ENCODE measurements at regions not wholly inside any gene's neighbourhood (a gene's known extent, or its start where the extent isn't known, plus 50 kb on each side); places are given as distances from the start of the nearest gene placed in this dataset.

DNA sequence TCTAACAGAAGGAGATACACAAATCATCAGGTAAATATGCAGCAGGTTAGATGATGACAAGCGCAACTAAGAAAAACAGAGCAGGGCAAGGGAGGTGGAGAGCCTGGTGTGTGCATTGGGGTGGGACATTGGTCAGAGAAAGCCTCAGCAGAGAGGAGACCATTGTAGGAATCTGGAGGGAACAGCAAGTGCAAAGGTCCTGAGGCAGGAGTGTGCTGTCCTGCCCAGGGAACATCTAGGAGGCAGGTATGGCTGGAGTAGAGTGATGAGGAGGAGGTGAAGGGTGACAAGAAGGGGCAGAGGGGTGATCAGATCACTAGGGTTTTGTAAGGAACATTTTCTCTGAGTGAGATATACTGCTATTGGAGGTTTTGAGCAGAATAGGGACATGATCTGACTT, 90.1 kb downstream of the NCR2 start:
- H3K27me3 ChIP-seq (ENCODE audit: insufficient read depth, low read length) = 0 out of 2 replicates have a peak, but pooled peaks cover 8% of the 10 kb centered on the region
- no peak overlapping the region for H3K4me3 ChIP-seq (ENCODE audit: low read depth, low read length, poor library complexity, severe bottlenecking)
- no peaks in the 10 kb centered on the region for H3K9me3 ChIP-seq (ENCODE audit: low read length)
- H4K20me1 ChIP-seq (ENCODE audit: insufficient read depth, low read length) = no peaks in the 10 kb centered on the region
- no peak overlapping the region for H3K9ac ChIP-seq (ENCODE audit: low read length)
- no peaks in the 10 kb centered on the region for H3K4me1 ChIP-seq (ENCODE audit: insufficient read depth, low read length, severe bottlenecking)
- no peak overlapping the region for H3K27ac ChIP-seq (ENCODE audit: low read depth, low read length, poor library complexity, severe bottlenecking)
- H3F3A ChIP-seq (ENCODE audit: insufficient read depth, low read length) = no peaks in the 10 kb centered on the region
- TF ChIP-seq, protein P1, sequence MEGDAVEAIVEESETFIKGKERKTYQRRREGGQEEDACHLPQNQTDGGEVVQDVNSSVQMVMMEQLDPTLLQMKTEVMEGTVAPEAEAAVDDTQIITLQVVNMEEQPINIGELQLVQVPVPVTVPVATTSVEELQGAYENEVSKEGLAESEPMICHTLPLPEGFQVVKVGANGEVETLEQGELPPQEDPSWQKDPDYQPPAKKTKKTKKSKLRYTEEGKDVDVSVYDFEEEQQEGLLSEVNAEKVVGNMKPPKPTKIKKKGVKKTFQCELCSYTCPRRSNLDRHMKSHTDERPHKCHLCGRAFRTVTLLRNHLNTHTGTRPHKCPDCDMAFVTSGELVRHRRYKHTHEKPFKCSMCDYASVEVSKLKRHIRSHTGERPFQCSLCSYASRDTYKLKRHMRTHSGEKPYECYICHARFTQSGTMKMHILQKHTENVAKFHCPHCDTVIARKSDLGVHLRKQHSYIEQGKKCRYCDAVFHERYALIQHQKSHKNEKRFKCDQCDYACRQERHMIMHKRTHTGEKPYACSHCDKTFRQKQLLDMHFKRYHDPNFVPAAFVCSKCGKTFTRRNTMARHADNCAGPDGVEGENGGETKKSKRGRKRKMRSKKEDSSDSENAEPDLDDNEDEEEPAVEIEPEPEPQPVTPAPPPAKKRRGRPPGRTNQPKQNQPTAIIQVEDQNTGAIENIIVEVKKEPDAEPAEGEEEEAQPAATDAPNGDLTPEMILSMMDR (IDR thresholded peaks at IDR 0.05; ENCODE audit: low read length) = no peak
- no peak for TF ChIP-seq EZH2 (IDR thresholded peaks at IDR 0.05; ENCODE audit: borderline replicate concordance, low read length)
- H3K9me2 ChIP-seq (ENCODE audit: low read depth, low read length) = no peaks in the 10 kb centered on the region
- no peak overlapping the region for H2AFZ ChIP-seq (ENCODE audit: low read length)
- no peaks in the 10 kb centered on the region for H3K36me3 ChIP-seq (ENCODE audit: insufficient read depth, low read length)
- H3K79me2 ChIP-seq (ENCODE audit: insufficient read depth, low read length) = no peaks in the 10 kb centered on the region
- no peak overlapping the region for H3K4me2 ChIP-seq (ENCODE audit: low read length)

DNA sequence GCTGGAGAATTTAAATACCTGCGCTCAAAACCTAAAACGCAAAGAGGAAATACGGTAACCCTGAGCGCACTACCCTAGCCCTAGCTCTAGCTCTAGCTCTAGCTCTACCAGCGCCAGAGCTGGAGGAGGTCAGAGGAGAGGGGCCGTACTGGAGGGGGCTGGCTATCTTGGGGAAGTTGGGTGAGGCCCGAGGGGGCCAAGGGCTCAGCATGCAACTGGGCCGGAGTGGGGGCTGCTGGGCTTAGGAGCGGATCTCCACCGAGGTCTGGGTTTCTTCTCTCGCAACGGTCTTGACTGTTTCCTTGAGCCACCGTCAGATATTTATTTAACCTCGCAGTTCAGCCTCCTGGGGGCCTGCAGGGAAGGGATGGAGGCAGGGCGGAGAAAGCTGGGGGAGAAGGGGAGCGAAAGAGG, 91.0 kb downstream of the NCR2 start:
- Histone ChIP-seq H3F3A (ENCODE audit: insufficient read depth, low read length) (no peaks in the 10 kb centered on the region), H2AFZ (ENCODE audit: low read length) (no peak overlapping the region), H3K4me2 (ENCODE audit: low read length) (no peak overlapping the region), H3K79me2 (ENCODE audit: insufficient read depth, low read length) (no peaks in the 10 kb centered on the region), H3K4me3 (ENCODE audit: low read depth, low read length, poor library complexity, severe bottlenecking) (no peak overlapping the region), H4K20me1 (ENCODE audit: insufficient read depth, low read length) (no peaks in the 10 kb centered on the region), H3K9me3 (ENCODE audit: low read length) (no peaks in the 10 kb centered on the region), H3K27me3 (ENCODE audit: insufficient read depth, low read length) (0 out of 2 replicates have a peak, but pooled peaks cover 8% of the 10 kb centered on the region), H3K9ac (ENCODE audit: low read length) (no peak overlapping the region), H3K27ac (ENCODE audit: low read depth, low read length, poor library complexity, severe bottlenecking) (no peak overlapping the region), H3K36me3 (ENCODE audit: insufficient read depth, low read length) (no peaks in the 10 kb centered on the region), H3K9me2 (ENCODE audit: low read depth, low read length) (no peaks in the 10 kb centered on the region), H3K4me1 (ENCODE audit: insufficient read depth, low read length, severe bottlenecking) (no peaks in the 10 kb centered on the region)
- no peak for TF ChIP-seq EZH2 (IDR thresholded peaks at IDR 0.05; ENCODE audit: borderline replicate concordance, low read length)
- TF ChIP-seq, protein P1 (IDR thresholded peaks at IDR 0.05; ENCODE audit: low read length) = no peak

DNA sequence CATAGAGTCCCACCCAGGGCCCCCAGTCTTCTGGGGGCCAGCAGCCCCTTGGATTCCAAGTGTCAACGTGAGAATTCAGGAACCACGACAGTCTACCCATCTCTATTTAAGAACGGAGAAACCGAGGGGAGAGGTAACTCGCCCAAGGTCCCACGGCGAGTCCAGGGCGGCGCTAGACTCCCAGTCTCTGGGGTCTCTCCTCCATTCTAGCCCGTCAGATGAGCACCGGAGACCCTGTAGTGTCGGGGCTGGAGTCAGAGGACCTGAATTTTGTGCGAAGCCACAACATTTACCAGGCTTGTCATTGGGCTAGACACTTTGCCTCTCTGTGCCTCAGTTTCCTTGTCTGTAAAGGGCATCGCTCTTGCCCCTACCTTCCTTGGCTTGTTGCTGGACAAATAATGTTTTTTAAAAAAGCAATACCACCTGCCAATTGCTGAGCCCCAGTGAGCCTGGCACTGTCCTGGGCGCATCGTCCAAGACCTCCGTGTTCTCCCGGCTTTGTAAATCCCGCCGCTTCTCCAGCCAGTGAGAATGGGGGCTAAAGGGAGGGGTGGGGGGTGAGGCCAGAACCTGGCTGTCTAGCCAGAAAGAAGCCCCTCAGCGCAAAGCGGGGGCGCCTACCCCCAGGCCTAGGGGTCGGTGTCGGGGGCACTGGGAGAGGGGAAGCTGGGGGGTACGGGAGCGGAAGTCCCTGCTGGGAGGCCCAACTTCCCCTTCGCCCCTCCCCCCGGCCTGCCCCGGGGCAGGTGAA, 91.7 kb downstream of the NCR2 start:
- H3K9me3 ChIP-seq (ENCODE audit: low read length) = no peaks in the 10 kb centered on the region
- no peak overlapping the region for H3K27ac ChIP-seq (ENCODE audit: low read depth, low read length, poor library complexity, severe bottlenecking)
- TF ChIP-seq, protein P1 (IDR thresholded peaks at IDR 0.05; ENCODE audit: low read length) = no peak
- TF ChIP-seq EZH2 (IDR thresholded peaks at IDR 0.05; ENCODE audit: borderline replicate concordance, low read length) = no peak
- no peak overlapping the region for H3K4me3 ChIP-seq (ENCODE audit: low read depth, low read length, poor library complexity, severe bottlenecking)
- H3K9me2 ChIP-seq (ENCODE audit: low read depth, low read length) = no peaks in the 10 kb centered on the region
- H3K4me2 ChIP-seq (ENCODE audit: low read length) = no peak overlapping the region
- no peak overlapping the region for H2AFZ ChIP-seq (ENCODE audit: low read length)
- H3F3A ChIP-seq (ENCODE audit: insufficient read depth, low read length) = no peaks in the 10 kb centered on the region
- H3K4me1 ChIP-seq (ENCODE audit: insufficient read depth, low read length, severe bottlenecking) = no peaks in the 10 kb centered on the region
- no peak overlapping the region for H3K9ac ChIP-seq (ENCODE audit: low read length)
- H3K27me3 ChIP-seq (ENCODE audit: insufficient read depth, low read length) = 0 out of 2 replicates have a peak, but pooled peaks cover 8% of the 10 kb centered on the region
- no peaks in the 10 kb centered on the region for H3K79me2 ChIP-seq (ENCODE audit: insufficient read depth, low read length)
- H4K20me1 ChIP-seq (ENCODE audit: insufficient read depth, low read length) = no peaks in the 10 kb centered on the region
- H3K36me3 ChIP-seq (ENCODE audit: insufficient read depth, low read length) = no peaks in the 10 kb centered on the region

Measured in OCI-LY1 (cell line).